ENCODE measurements at regions not wholly inside any gene's neighbourhood (a gene's known extent, or its start where the extent isn't known, plus 50 kb on each side); places are given as distances from the start of the nearest gene placed in this dataset.

DNA sequence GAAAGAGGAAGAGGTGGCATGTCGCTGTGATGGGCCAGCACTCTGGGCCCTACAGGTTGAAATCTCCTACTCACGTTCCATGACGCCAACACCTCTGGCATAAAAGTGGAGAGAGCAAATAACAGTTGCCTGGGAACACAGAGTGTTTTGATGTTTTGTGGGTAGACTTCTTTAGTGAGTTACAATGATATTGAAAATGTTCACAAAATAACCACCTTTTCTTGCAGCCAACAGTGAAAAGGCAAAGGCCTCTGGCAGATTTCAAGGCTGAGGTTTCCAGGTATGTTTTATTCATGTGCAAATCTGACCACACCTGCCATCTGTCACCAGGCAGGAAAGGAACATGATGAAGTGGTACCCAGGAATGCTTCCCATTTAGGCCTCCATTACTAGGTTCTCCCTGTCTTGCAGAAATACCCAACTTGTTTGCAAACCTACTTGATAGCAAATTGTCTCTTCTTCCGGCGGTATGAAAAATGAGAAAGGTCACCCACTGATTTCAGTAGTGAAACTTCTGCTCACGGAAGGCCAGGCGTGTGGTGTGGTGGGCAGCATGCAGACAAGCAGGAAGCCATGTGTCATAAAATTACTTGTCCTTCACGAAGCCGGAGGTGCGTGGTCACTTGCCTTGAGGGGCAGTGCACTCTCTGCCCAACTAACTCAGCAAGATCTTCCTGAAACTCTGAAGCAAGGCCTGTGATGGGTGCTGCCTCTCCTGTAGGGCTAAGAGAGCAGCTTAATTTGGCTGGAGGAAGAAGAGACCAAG, 299.1 kb upstream of the PRDM1 start:
- no peak overlapping the region for H3K27ac ChIP-seq
- H3K4me1 ChIP-seq, result peaks cover 4% of the 10 kb centered on the region; the same call in 1 of the 3 replicates
- no peaks in the 10 kb centered on the region for H3K9me3 ChIP-seq
- DNase-seq (ENCODE audit: low read depth in 1 of 2, low spot score in 1 of 2), result no peak
- CTCF ChIA-PET, result no interaction called here
- 96% methylated on average over 10 of the region's 10 CpGs for WGBS (ENCODE audit: missing lambda C conversion rate)
- FAIRE-seq, result no peak
- POLR2A ChIA-PET, result no interaction called here
- ATAC-seq, result no peak
- H3K4me3 ChIP-seq, result no peak overlapping the region
- no peak overlapping the region for H3K4me2 ChIP-seq
- TF ChIP-seq, protein P1, sequence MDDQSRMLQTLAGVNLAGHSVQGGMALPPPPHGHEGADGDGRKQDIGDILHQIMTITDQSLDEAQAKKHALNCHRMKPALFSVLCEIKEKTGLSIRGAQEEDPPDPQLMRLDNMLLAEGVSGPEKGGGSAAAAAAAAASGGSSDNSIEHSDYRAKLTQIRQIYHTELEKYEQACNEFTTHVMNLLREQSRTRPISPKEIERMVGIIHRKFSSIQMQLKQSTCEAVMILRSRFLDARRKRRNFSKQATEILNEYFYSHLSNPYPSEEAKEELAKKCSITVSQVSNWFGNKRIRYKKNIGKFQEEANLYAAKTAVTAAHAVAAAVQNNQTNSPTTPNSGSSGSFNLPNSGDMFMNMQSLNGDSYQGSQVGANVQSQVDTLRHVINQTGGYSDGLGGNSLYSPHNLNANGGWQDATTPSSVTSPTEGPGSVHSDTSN (IDR thresholded peaks at IDR 0.05), result no peak
- no peak for TF ChIP-seq ZFP36 (IDR thresholded peaks at IDR 0.05; ENCODE audit: borderline replicate concordance, partially characterized antibody)
- no peak for TF ChIP-seq CBX2 (IDR thresholded peaks at IDR 0.05; ENCODE audit: borderline replicate concordance, low read depth)
- TF ChIP-seq GATA3 (IDR thresholded peaks at IDR 0.05; ENCODE audit: borderline replicate concordance), result no peak
- TF ChIP-seq SMC3 (IDR thresholded peaks at IDR 0.05), result no peak
- no peak for TF ChIP-seq KDM1A (IDR thresholded peaks at IDR 0.05; ENCODE audit: low read depth)
- TF ChIP-seq POLR2A (IDR thresholded peaks at IDR 0.05; ENCODE audit: low read length), result no peak
- TF ChIP-seq MAFK (IDR thresholded peaks at IDR 0.05; ENCODE audit: partially characterized antibody), result no peak
- TF ChIP-seq ZC3H11A (IDR thresholded peaks at IDR 0.05), result no peak
- TF ChIP-seq, protein P2, sequence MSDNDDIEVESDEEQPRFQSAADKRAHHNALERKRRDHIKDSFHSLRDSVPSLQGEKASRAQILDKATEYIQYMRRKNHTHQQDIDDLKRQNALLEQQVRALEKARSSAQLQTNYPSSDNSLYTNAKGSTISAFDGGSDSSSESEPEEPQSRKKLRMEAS (IDR thresholded peaks at IDR 0.05), result no peak
- TF ChIP-seq TP53 (CRISPR knock-in tag; IDR thresholded peaks at IDR 0.05), result no peak
- no peak for TF ChIP-seq RCOR1 (IDR thresholded peaks at IDR 0.05; ENCODE audit: low read depth, low read length)
- TF ChIP-seq RAD21 (conservative IDR thresholded peaks at IDR 0.05 in 1 of 2, IDR thresholded peaks at IDR 0.05 in 1 of 2), result no peak
- no peak for TF ChIP-seq BHLHE40 (IDR thresholded peaks at IDR 0.05; ENCODE audit: low read depth, low read length)
- TF ChIP-seq, protein P3, sequence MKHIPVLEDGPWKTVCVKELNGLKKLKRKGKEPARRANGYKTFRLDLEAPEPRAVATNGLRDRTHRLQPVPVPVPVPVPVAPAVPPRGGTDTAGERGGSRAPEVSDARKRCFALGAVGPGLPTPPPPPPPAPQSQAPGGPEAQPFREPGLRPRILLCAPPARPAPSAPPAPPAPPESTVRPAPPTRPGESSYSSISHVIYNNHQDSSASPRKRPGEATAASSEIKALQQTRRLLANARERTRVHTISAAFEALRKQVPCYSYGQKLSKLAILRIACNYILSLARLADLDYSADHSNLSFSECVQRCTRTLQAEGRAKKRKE (CRISPR knock-in tag; IDR thresholded peaks at IDR 0.05; ENCODE audit: low read depth), result no peak
- no peak for TF ChIP-seq PHF8 (IDR thresholded peaks at IDR 0.05; ENCODE audit: borderline replicate concordance, low read depth)
- TF ChIP-seq NFE2L2 (conservative IDR thresholded peaks at IDR 0.05; ENCODE audit: low read length), result no peak
- no peak for TF ChIP-seq EHMT2 (IDR thresholded peaks at IDR 0.05; ENCODE audit: low read depth)

DNA sequence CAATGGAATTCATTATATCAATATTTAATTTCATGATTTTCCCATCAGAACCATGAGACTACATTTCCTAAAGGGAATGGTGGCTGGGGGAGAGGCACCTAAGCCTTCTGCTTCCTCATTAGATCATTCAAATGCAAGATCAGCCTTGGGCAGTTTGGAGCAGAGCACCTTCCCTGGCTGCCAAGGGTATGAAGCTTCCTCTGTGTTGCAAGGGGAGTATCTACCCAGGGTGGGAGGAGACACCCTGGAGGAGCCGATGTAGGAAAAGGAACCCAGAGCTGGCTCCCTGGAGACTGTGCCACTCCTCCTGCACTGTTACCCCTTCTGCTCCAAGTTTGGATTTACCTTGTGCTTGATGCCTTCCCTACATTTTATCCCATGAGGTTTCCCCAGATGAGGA, 299.7 kb upstream of the PRDM1 start:
- POLR2A ChIA-PET, result no interaction called here
- ATAC-seq, result no peak

DNA sequence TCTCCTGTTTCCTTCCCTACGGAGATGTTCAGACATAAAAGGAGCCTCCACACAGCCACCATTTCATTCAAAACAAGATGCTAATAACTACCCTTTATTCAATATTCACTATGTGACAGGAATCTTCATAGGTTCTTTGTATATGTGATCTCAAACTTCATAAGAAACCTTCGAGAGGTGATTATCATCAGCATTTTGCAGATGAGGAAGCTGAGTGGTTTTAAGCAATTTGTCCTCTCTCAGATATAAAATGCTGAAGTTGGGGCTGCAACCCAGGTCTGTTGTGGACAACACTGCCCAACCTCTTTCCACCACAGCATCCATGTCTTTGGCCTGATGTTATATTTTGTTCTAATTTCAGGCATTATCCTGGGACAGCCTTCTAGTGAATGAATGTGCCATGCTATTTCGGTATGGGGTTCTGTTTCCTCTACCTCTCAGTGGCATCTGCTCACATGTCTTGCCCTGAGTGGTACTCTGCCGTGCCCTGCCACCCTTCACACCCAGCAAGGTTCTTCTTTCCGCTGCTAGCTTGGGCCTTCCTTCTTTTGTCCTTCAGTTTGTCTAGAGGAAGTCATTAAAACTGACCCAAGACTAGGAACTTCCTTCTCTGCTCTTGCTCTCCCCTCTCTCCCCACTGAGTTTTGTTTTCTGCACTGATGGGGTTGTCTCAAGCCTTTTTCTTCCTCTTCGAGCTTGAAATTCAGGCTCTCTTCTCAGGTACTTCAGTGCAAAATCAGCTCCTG, 300.9 kb upstream of the PRDM1 start:
- no peak for ATAC-seq
- CTCF ChIA-PET, result interaction anchor here (1.3 kb wide), 1 partner anchor 439 kb away, joined by 3 read pairs; no protein-coding TSS in a partner anchor
- no peak overlapping the region for H3K4me3 ChIP-seq

More for the DNA sequence above, 299.7 kb upstream of the PRDM1 start:
- Histone ChIP-seq H3K27ac (no peak overlapping the region), H3K4me3 (no peak overlapping the region), H3K9me3 (no peaks in the 10 kb centered on the region), H3K4me1 (peaks cover 4% of the 10 kb centered on the region; the same call in 1 of the 3 replicates), H3K4me2 (no peak overlapping the region)
- WGBS (ENCODE audit: missing lambda C conversion rate), result 89% methylated on average over 1 of the region's 1 CpG
- TF ChIP-seq FOSB (CRISPR knock-in tag; IDR thresholded peaks at IDR 0.05) (no peak), RNF2 (IDR thresholded peaks at IDR 0.05; ENCODE audit: borderline replicate concordance, low read depth) (no peak), CBX8 (IDR thresholded peaks at IDR 0.05) (no peak), ESRRA (IDR thresholded peaks at IDR 0.05; ENCODE audit: borderline replicate concordance, low read length) (no peak)
- FAIRE-seq, result no peak
- DNase-seq (ENCODE audit: low read depth in 1 of 2, low spot score in 1 of 2), result no peak
- CTCF ChIA-PET, result no interaction called here

More for the DNA sequence above, 300.9 kb upstream of the PRDM1 start:
- TF ChIP-seq HOXA7 (CRISPR knock-in tag; IDR thresholded peaks at IDR 0.05) (no peak), HEYL (CRISPR knock-in tag; IDR thresholded peaks at IDR 0.05) (no peak), CHD2 (IDR thresholded peaks at IDR 0.05; ENCODE audit: low read length, partially characterized antibody) (no peak), ESRRA (IDR thresholded peaks at IDR 0.05; ENCODE audit: borderline replicate concordance, low read length) (no peak), FOSL2 (IDR thresholded peaks at IDR 0.05) (no peak), FOSL2 (CRISPR knock-in tag; IDR thresholded peaks at IDR 0.05) (no peak), MYC (IDR thresholded peaks at IDR 0.05; ENCODE audit: borderline replicate concordance, low read length) (no peak), CEBPB (IDR thresholded peaks at IDR 0.05) (no peak)
- Histone ChIP-seq H3K27ac (peak overlapping the region in 1 of 2 experiments; percentile 26; a peak in 2 of 6 replicates), H3K9me3 (no peaks in the 10 kb centered on the region), H3K4me1 (peaks cover 4% of the 10 kb centered on the region; the same call in 1 of the 3 replicates), H3K4me2 (no peak overlapping the region)
- FAIRE-seq (no peak), DNase-seq (ENCODE audit: low read depth in 1 of 2, low spot score in 1 of 2) (no peak)
- 82% methylated on average over 6 of the region's 6 CpGs for WGBS (ENCODE audit: missing lambda C conversion rate)
- POLR2A ChIA-PET, result no interaction called here
